Fibroblast of lung (primary cell): ENCODE measurements at regions not wholly inside any gene's neighbourhood (a gene's known extent, or its start where the extent isn't known, plus 50 kb on each side); places are given as distances from the start of the nearest gene placed in this dataset.

Source experiments
- DNase-seq, 2 donors: peaks; one replicate each; pipeline versions ENCODE4 v3.0.0 to v3.0.0-alpha.2; 2010; ENCODE audit warnings: low read depth in 2 of 2
- H2AFZ ChIP-seq: 2 replicates; pipeline ENCODE4 v1.5.1; 2012; ENCODE audit warnings: low read length, control low read depth, inconsistent platforms
- H3K27ac ChIP-seq: 2 replicates; pipeline ENCODE4 v1.5.1; 2011; ENCODE audit warnings: low read length, control low read depth; ENCODE audit not compliant: insufficient read depth
- H3K27me3 ChIP-seq: 2 replicates; pipeline ENCODE4 v1.5.1; 2011; ENCODE audit warnings: mild to moderate bottlenecking, low read length; ENCODE audit not compliant: control insufficient read depth, insufficient read depth
- H3K36me3 ChIP-seq: 2 replicates; pipeline ENCODE4 v1.5.1; 2011; ENCODE audit warnings: low read length; ENCODE audit not compliant: control insufficient read depth, insufficient read depth
- H3K4me1 ChIP-seq: 2 replicates; pipeline ENCODE4 v1.5.1; 2011; ENCODE audit warnings: low read length; ENCODE audit not compliant: control insufficient read depth, insufficient read depth; ENCODE audit errors: extremely low read depth
- H3K4me2 ChIP-seq: 2 replicates; pipeline ENCODE4 v1.5.1; 2011; ENCODE audit warnings: low read length, control low read depth; ENCODE audit not compliant: insufficient read depth; ENCODE audit errors: extremely low read depth
- H3K4me3 ChIP-seq, 4 experiments: fragments of 200-600 bp in 1 of 4; sonication (generic) in 1 of 4; replicated peaks in 1 of 4; 2 replicates each; pipeline ENCODE4 v1.5.1; 2011 to 2016; ENCODE audit warnings: low read length in 4 of 4, low read depth in 3 of 4, mild to moderate bottlenecking in 3 of 4, control low read depth in 2 of 4, inconsistent platforms in 1 of 4, mixed read lengths in 1 of 4; ENCODE audit not compliant: insufficient read depth in 1 of 4; ENCODE audit errors: control extremely low read depth in 1 of 4
- H3K79me2 ChIP-seq: 2 replicates; pipeline ENCODE4 v1.5.1; 2012; ENCODE audit warnings: mild to moderate bottlenecking, low read length, inconsistent platforms; ENCODE audit not compliant: control insufficient read depth, insufficient read depth
- H3K9ac ChIP-seq: 2 replicates; pipeline ENCODE4 v1.5.1; 2011; ENCODE audit warnings: mild to moderate bottlenecking, low read length, control low read depth; ENCODE audit not compliant: insufficient read depth
- H3K9me3 ChIP-seq: 2 replicates; pipeline ENCODE4 v1.5.1; 2012; ENCODE audit warnings: low read depth, low read length; ENCODE audit not compliant: control insufficient read depth, insufficient read depth
- H4K20me1 ChIP-seq: 2 replicates; pipeline ENCODE4 v1.5.1; 2011; ENCODE audit warnings: low read length; ENCODE audit not compliant: control insufficient read depth, insufficient read depth; ENCODE audit errors: extremely low read depth
- EZH2 ChIP-seq: IDR thresholded peaks from 2 replicates; pipeline ENCODE4 v1.5.1; 2012; ENCODE audit warnings: low read length, control low read depth, mild to moderate bottlenecking; ENCODE audit errors: missing control alignments
- TF ChIP-seq, protein P1 (sequence below), 2 donors: IDR thresholded peaks in 1 of 2; conservative IDR thresholded peaks in 1 of 2; 1 replicate in 1 of 2; 2 replicates in 1 of 2; pipeline ENCODE4 v1.5.1; 2011 to 2012; ENCODE audit warnings: low read length in 2 of 2, control low read depth in 1 of 2, inconsistent platforms in 1 of 2, low read depth in 1 of 2, mild to moderate bottlenecking in 1 of 2

DNA sequence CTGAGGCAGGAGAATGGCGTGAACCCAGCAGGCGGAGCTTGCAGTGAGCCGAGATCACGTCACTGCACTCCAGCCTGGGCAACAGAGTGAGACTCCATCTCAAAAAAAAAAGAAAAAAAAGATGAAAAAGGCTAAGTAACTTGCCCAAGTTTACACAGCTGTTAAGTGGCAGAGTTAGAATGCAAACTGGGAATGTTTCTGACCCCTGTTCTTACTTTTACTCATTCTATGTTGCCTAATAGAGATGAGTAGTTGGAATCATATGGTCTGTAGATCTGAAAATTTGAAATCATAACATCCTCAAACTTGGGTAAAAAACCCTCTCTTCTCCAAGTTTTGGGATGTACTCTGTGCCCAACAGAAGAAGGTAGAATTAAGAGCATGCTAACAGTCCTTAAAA is 235.8 kb upstream of the RFC3 start:
- Histone ChIP-seq H3K27me3 (no peaks in the 10 kb centered on the region), H3K79me2 (no peaks in the 10 kb centered on the region), H3K27ac (no peak overlapping the region), H3K4me2 (no peak overlapping the region), H4K20me1 (no peaks in the 10 kb centered on the region), H3K9me3 (no peaks in the 10 kb centered on the region), H3K4me3 (no peak overlapping the region), H3K9ac (no peak overlapping the region), H3K4me1 (no peaks in the 10 kb centered on the region), H3K36me3 (no peaks in the 10 kb centered on the region), H2AFZ (no peak overlapping the region)
- DNase-seq: peak in 1 of 2 donors; percentile 37
- TF ChIP-seq EZH2: no peak
- TF ChIP-seq, protein P1, sequence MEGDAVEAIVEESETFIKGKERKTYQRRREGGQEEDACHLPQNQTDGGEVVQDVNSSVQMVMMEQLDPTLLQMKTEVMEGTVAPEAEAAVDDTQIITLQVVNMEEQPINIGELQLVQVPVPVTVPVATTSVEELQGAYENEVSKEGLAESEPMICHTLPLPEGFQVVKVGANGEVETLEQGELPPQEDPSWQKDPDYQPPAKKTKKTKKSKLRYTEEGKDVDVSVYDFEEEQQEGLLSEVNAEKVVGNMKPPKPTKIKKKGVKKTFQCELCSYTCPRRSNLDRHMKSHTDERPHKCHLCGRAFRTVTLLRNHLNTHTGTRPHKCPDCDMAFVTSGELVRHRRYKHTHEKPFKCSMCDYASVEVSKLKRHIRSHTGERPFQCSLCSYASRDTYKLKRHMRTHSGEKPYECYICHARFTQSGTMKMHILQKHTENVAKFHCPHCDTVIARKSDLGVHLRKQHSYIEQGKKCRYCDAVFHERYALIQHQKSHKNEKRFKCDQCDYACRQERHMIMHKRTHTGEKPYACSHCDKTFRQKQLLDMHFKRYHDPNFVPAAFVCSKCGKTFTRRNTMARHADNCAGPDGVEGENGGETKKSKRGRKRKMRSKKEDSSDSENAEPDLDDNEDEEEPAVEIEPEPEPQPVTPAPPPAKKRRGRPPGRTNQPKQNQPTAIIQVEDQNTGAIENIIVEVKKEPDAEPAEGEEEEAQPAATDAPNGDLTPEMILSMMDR (conservative IDR thresholded peaks at IDR 0.05 in 1 of 2, IDR thresholded peaks at IDR 0.05 in 1 of 2; ENCODE audit: low read depth in 1 of 2, low read length in 2 of 2): no peak

DNA sequence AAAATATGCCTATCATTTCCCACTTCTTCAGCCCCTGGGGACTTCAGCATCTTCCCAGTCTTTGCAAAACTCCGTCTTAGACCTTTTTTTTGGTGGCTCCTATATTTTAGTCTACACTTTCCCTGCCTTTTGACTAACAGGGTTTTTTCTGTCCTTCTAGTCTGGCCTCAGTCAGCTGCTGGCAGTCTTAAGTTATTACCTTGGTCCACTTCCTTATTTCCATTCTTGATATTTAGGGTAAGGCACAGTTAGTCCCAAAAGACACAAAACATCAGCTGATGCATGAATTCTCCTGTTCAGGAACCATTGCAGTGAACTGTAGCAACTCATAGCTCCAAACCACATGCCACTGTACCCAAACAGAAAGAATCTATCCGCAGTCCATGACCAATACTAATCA is 234.6 kb upstream of the RFC3 start:
- Histone ChIP-seq H4K20me1 (no peaks in the 10 kb centered on the region), H3K27me3 (no peaks in the 10 kb centered on the region), H3K9ac (no peak overlapping the region), H3K36me3 (no peaks in the 10 kb centered on the region), H3K79me2 (no peaks in the 10 kb centered on the region), H3K4me1 (no peaks in the 10 kb centered on the region), H3K4me3 (no peak overlapping the region), H3K27ac (no peak overlapping the region), H3K4me2 (no peak overlapping the region), H3K9me3 (no peaks in the 10 kb centered on the region), H2AFZ (no peak overlapping the region)
- DNase-seq: no peak
- TF ChIP-seq EZH2: no peak
- TF ChIP-seq, protein P1 (conservative IDR thresholded peaks at IDR 0.05 in 1 of 2, IDR thresholded peaks at IDR 0.05 in 1 of 2; ENCODE audit: low read depth in 1 of 2, low read length in 2 of 2): no peak

DNA sequence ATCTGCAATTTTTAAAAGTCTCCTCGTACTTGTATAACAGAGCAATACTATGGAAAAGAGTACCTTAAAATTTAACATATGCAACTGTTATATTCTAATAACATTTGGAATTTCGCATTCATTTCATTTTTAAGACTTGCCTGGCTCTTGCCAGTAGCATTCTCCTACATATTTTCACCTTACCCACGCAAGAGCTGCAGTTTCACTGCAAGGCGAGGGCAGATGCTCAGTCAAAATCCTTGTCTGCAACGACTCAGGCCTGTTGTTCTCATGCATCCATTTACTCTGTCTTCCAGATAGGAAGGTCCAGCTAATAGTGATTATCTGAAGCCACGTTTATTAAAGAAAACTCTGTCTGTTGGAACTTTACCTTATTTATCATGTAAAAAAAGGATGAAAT is 227.0 kb upstream of the RFC3 start:
- TF ChIP-seq, protein P1 (conservative IDR thresholded peaks at IDR 0.05 in 1 of 2, IDR thresholded peaks at IDR 0.05 in 1 of 2; ENCODE audit: low read depth in 1 of 2, low read length in 2 of 2): no peak
- no peak for TF ChIP-seq EZH2
- H3K9me3 ChIP-seq: no peaks in the 10 kb centered on the region
- no peak overlapping the region for H2AFZ ChIP-seq
- H3K36me3 ChIP-seq: no peaks in the 10 kb centered on the region
- H3K27me3 ChIP-seq: no peaks in the 10 kb centered on the region
- H3K9ac ChIP-seq: no peak overlapping the region
- no peak overlapping the region for H3K4me2 ChIP-seq
- no peaks in the 10 kb centered on the region for H3K79me2 ChIP-seq
- no peak overlapping the region for H3K27ac ChIP-seq
- H3K4me3 ChIP-seq: no peak overlapping the region
- no peaks in the 10 kb centered on the region for H3K4me1 ChIP-seq
- no peaks in the 10 kb centered on the region for H4K20me1 ChIP-seq
- DNase-seq: no peak
